Endothelial cell of umbilical vein (primary cell): ENCODE measurements at regions not wholly inside any gene's neighbourhood (a gene's known extent, or its start where the extent isn't known, plus 50 kb on each side); places are given as distances from the start of the nearest gene placed in this dataset.
"Not testable (repeated sequence)": the region's sequence is repeated elsewhere in the genome, so short reads cannot be mapped to it uniquely, and the experiment has no call there.

Source experiments
- BruUV-seq: library from RNA; stranded (reverse); fragments of 400-500 nt; replicated peaks from 2 replicates; lab custom pipeline; 2021; lab: Mats Ljungman, UMichigan
- CTCF ChIA-PET: fragments of 300-600, 350-600 bp; sonication (Branson Sonifier 250); formaldehyde crosslinking; loops from one replicate; lab custom pipeline; 2021; ENCODE audit warnings: antibody characterized with exemption, inconsistent platforms; lab: Charles Lee
- POLR2A ChIA-PET: fragments of 300-600, 350-600 bp; sonication (Branson Sonifier 250); formaldehyde crosslinking; loops from one replicate; lab custom pipeline; 2021; ENCODE audit warnings: antibody characterized with exemption, inconsistent platforms; lab: Charles Lee
- DNase-seq: peaks from one replicate; pipeline ENCODE4 v3.0.0-alpha.2; 2011; ENCODE audit warnings: low read depth, low spot score
- FAIRE-seq: peaks from 2 replicates; lab custom pipeline; 2011; peaks lifted over from hg19 to GRCh38; lab: Jason Lieb, UNC
- H2AFZ ChIP-seq: 2 replicates; pipeline ENCODE4 v1.6.0; 2012; ENCODE audit warnings: low read depth, low read length, control low read depth, inconsistent platforms
- H3K27ac ChIP-seq: 2 replicates; pipeline ENCODE4 v1.5.1; 2011; ENCODE audit warnings: low read depth, mild to moderate bottlenecking, control low read depth, low read length, moderate library complexity; ENCODE audit not compliant: insufficient read depth
- H3K27me3 ChIP-seq, 2 experiments: 2 replicates each; pipeline versions ENCODE4 v1.6.0 to v1.6.1; 2011; ENCODE audit warnings: low read length in 2 of 2, mixed read lengths in 1 of 2; ENCODE audit not compliant: control insufficient read depth in 2 of 2, insufficient read depth in 2 of 2
- H3K36me3 ChIP-seq, 2 experiments: 2 replicates in 1 of 2; 3 replicates in 1 of 2; pipeline ENCODE4 v1.5.1; 2011; ENCODE audit warnings: low read length in 2 of 2, mild to moderate bottlenecking in 1 of 2, moderate library complexity in 1 of 2; ENCODE audit not compliant: control insufficient read depth in 2 of 2, insufficient read depth in 2 of 2; ENCODE audit errors: extremely low read depth in 1 of 2
- H3K4me1 ChIP-seq: 3 replicates; pipeline ENCODE4 v1.5.1; 2011; ENCODE audit warnings: mild to moderate bottlenecking, low read length; ENCODE audit not compliant: control insufficient read depth, insufficient read depth; ENCODE audit errors: extremely low read depth
- H3K4me2 ChIP-seq: 2 replicates; pipeline ENCODE4 v1.6.1; 2011; ENCODE audit warnings: low read length, control low read depth, mixed read lengths; ENCODE audit not compliant: insufficient read depth
- H3K4me3 ChIP-seq, 3 experiments: fragments of 200-600 bp in 1 of 3; sonication (generic), shearing (Covaris generic) in 1 of 3; replicated peaks in 1 of 3; 2 replicates each; pipeline ENCODE4 v1.5.1; 2011 to 2016; ENCODE audit warnings: control low read depth in 3 of 3, low read length in 3 of 3, mild to moderate bottlenecking in 2 of 3, inconsistent platforms in 1 of 3, low read depth in 1 of 3, moderate library complexity in 1 of 3; ENCODE audit not compliant: insufficient read depth in 1 of 3
- H3K79me2 ChIP-seq: 2 replicates; pipeline ENCODE4 v1.6.0; 2012; ENCODE audit warnings: low read length, inconsistent platforms; ENCODE audit not compliant: control insufficient read depth, insufficient read depth
- H3K9ac ChIP-seq: replicated peaks from 2 replicates; pipeline ENCODE3; 2011; ENCODE audit warnings: low read length, control low read depth; ENCODE audit not compliant: insufficient read depth; ENCODE audit errors: extremely low read depth
- H3K9me1 ChIP-seq: replicated peaks from 3 replicates; pipeline ENCODE4 v1.6.0; 2011; ENCODE audit warnings: mild to moderate bottlenecking, low read length; ENCODE audit not compliant: control insufficient read depth, insufficient read depth; ENCODE audit errors: extremely low read depth
- H3K9me3 ChIP-seq: replicated peaks from 2 replicates; pipeline ENCODE4 v1.5.1; 2012; ENCODE audit warnings: low read length, inconsistent platforms; ENCODE audit not compliant: control insufficient read depth, insufficient read depth
- H4K20me1 ChIP-seq: replicated peaks from 2 replicates; pipeline ENCODE3; 2011; ENCODE audit warnings: mild to moderate bottlenecking, low read length; ENCODE audit not compliant: control insufficient read depth, insufficient read depth; ENCODE audit errors: extremely low read depth
- dilution Hi-C: fragments of 300-500 bp; cut with MboI; formaldehyde crosslinking; loops from one replicate; pipeline ENCODE4 v1.15.0; 2019; ENCODE audit warnings: low sequenced_read_pairs; ENCODE audit not compliant: extremely low pct_ligation_motif_present
- intact Hi-C: fragments of 100-400 bp; cut with micrococcal nuclease; formaldehyde crosslinking; loops from one replicate; pipeline ENCODE4 v1.10.0; 2022

GRCh38 chr14:19059066-19059465, 91.8 kb downstream of the POTEM start:
- H3K27ac ChIP-seq, CTCF ChIA-PET, intact Hi-C loops, H3K36me3 ChIP-seq, H3K4me1 ChIP-seq, FAIRE-seq, POLR2A ChIA-PET, H3K4me2 ChIP-seq, H4K20me1 ChIP-seq, dilution Hi-C loops, H2AFZ ChIP-seq, H3K27me3 ChIP-seq, H3K9me3 ChIP-seq, H3K9ac ChIP-seq, DNase-seq, BruUV-seq, H3K4me3 ChIP-seq, H3K9me1 ChIP-seq, H3K79me2 ChIP-seq: not testable (repeated sequence)

- CTCF ChIA-PET, H3K27me3 ChIP-seq, dilution Hi-C loops, H3K4me2 ChIP-seq, BruUV-seq, H3K9ac ChIP-seq, H3K9me1 ChIP-seq, DNase-seq, POLR2A ChIA-PET, H3K4me3 ChIP-seq, H4K20me1 ChIP-seq, intact Hi-C loops, FAIRE-seq, H3K36me3 ChIP-seq, H3K4me1 ChIP-seq, H2AFZ ChIP-seq, H3K27ac ChIP-seq, H3K9me3 ChIP-seq, H3K79me2 ChIP-seq: not testable (repeated sequence)
Measured at GRCh38 chr14:19061689-19062450, 94.6 kb downstream of the POTEM start.

- H3K27me3 ChIP-seq, BruUV-seq, H3K9me1 ChIP-seq, H3K9me3 ChIP-seq, H3K36me3 ChIP-seq, DNase-seq, H3K9ac ChIP-seq, H3K4me3 ChIP-seq, H3K79me2 ChIP-seq, CTCF ChIA-PET, H2AFZ ChIP-seq, H4K20me1 ChIP-seq, dilution Hi-C loops, FAIRE-seq, intact Hi-C loops, H3K4me1 ChIP-seq, H3K4me2 ChIP-seq, H3K27ac ChIP-seq, POLR2A ChIA-PET: not testable (repeated sequence)
Measured at GRCh38 chr14:19068957-19069356, 101.7 kb downstream of the POTEM start.

GRCh38 chr14:19072518-19072917, 105.3 kb downstream of the POTEM start:
- H3K27me3 ChIP-seq, H3K4me2 ChIP-seq, H3K4me1 ChIP-seq, CTCF ChIA-PET, BruUV-seq, H3K36me3 ChIP-seq, H3K9ac ChIP-seq, DNase-seq, FAIRE-seq, H3K9me1 ChIP-seq, H3K27ac ChIP-seq, intact Hi-C loops, H4K20me1 ChIP-seq, H2AFZ ChIP-seq, dilution Hi-C loops, POLR2A ChIA-PET, H3K9me3 ChIP-seq, H3K79me2 ChIP-seq, H3K4me3 ChIP-seq: not testable (repeated sequence)
